ENCODE measurements at regions not wholly inside any gene's neighbourhood (a gene's known extent, or its start where the extent isn't known, plus 50 kb on each side); places are given as distances from the start of the nearest gene placed in this dataset.

- TF ChIP-seq CTCF (IDR thresholded peaks at IDR 0.05; ENCODE audit: low read length) (no peak), EZH2 (optimal IDR thresholded peaks at IDR 0.05; ENCODE audit: low read depth, low read length) (no peak), EZH2phosphoT487 (IDR thresholded peaks at IDR 0.05; ENCODE audit: low read length) (no peak)
Observed at GRCh38 chr1:187909382-187909781, 1080.6 kb downstream of the PLA2G4A start.

All from MM.1S (cell line).